HCT116 (cell line): ENCODE measurements at regions not wholly inside any gene's neighbourhood (a gene's known extent, or its start where the extent isn't known, plus 50 kb on each side); places are given as distances from the start of the nearest gene placed in this dataset.

ENCODE experiments used
- ATAC-seq: fragments of 200-7000 bp; cut with Tn5 transposase; 2 replicates; pipeline ENCODE4 v1.9.1; 2020; ENCODE audit warnings: mild to moderate bottlenecking, moderate library complexity
- BruUV-seq: library from RNA; stranded (reverse); fragments of 400-500 nt; replicated peaks from 2 replicates; lab custom pipeline; 2021; lab: Mats Ljungman, UMichigan
- CTCF ChIA-PET: fragments of 300-600 bp; sonication (Branson Sonifier 250); formaldehyde crosslinking; loops from one replicate; lab custom pipeline; 2021; ENCODE audit warnings: antibody characterized with exemption; lab: Charles Lee
- POLR2A ChIA-PET: fragments of 300-600, 350-600 bp; sonication (Branson Sonifier 250); formaldehyde crosslinking; loops from one replicate; lab custom pipeline; 2021; ENCODE audit warnings: antibody characterized with exemption; lab: Charles Lee
- RAD21 ChIA-PET, 2 experiments: fragments of 300-600 bp; sonication (Branson Sonifier 250); formaldehyde crosslinking; loops; one replicate each; lab custom pipeline; 2023; ENCODE audit warnings: low total read pairs in 2 of 2; ENCODE audit not compliant: uncharacterized antibody in 2 of 2, unreplicated experiment in 2 of 2, low non-redundant PET in 1 of 2; lab: Charles Lee
- DNase-seq: peaks from one replicate; pipeline ENCODE4 v3.0.0-alpha.2; 2010; ENCODE audit warnings: low read depth, low spot score
- H2AFZ ChIP-seq: fragments of 200-600 bp; shearing (Covaris generic), sonication (generic); 2 replicates; pipeline ENCODE4 v1.6.1; 2017; ENCODE audit warnings: low read depth, mixed run types, mixed read lengths, antibody characterized with exemption, low read length; ENCODE audit not compliant: poor library complexity, severe bottlenecking
- H3K27ac ChIP-seq: 2 replicates; pipeline ENCODE4 v1.5.1; 2012; ENCODE audit warnings: low read depth, low read length
- H3K27me3 ChIP-seq: fragments of 200-600 bp; sonication (generic); 2 replicates; pipeline ENCODE4 v1.6.1; 2016; ENCODE audit warnings: mixed run types, low read length, mixed read lengths; ENCODE audit not compliant: insufficient read depth
- H3K36me3 ChIP-seq, 2 experiments: fragments of 200-500 bp in 1 of 2; fragments of 200-600 bp in 1 of 2; sonication (Bioruptor generic) in 1 of 2; sonication (generic) in 1 of 2; 2 replicates each; pipeline versions ENCODE4 v1.5.1 to v1.6.1; 2014 to 2016; ENCODE audit warnings: low read length in 2 of 2, inconsistent platforms in 1 of 2, mixed read lengths in 1 of 2, mixed run types in 1 of 2; ENCODE audit not compliant: insufficient read depth in 2 of 2, control insufficient read depth in 1 of 2
- H3K4me1 ChIP-seq, 2 experiments: fragments of 200-600 bp in 1 of 2; sonication (generic) in 1 of 2; 2 replicates each; pipeline versions ENCODE4 v1.5.1 to v1.6.1; 2012 to 2017; ENCODE audit warnings: low read length in 2 of 2, inconsistent platforms in 1 of 2, mild to moderate bottlenecking in 1 of 2, mixed read lengths in 1 of 2, mixed run types in 1 of 2, moderate library complexity in 1 of 2; ENCODE audit not compliant: insufficient read depth in 2 of 2, control insufficient read depth in 1 of 2
- H3K4me2 ChIP-seq: fragments of 200-600 bp; sonication (generic); 2 replicates; pipeline ENCODE4 v1.6.1; 2017; ENCODE audit warnings: mixed run types, low read length, mixed read lengths
- H3K4me3 ChIP-seq, 2 experiments: fragments of 200-600 bp in 1 of 2; sonication (generic) in 1 of 2; replicated peaks in 1 of 2; 2 replicates each; pipeline ENCODE4 v1.5.1; 2011 to 2016; ENCODE audit warnings: low read length in 2 of 2, control low read depth in 1 of 2, low read depth in 1 of 2, mild to moderate bottlenecking in 1 of 2, mixed read lengths in 1 of 2, mixed run types in 1 of 2
- H3K79me2 ChIP-seq: fragments of 200-600 bp; sonication (generic); 2 replicates; pipeline ENCODE4 v1.6.1; 2017; ENCODE audit warnings: mild to moderate bottlenecking, mixed run types, low read length, moderate library complexity, mixed read lengths; ENCODE audit not compliant: insufficient read depth
- H3K9ac ChIP-seq: fragments of 200-600 bp; sonication (generic); 2 replicates; pipeline ENCODE4 v1.6.1; 2016; ENCODE audit warnings: low read length, mixed read lengths
- H3K9me2 ChIP-seq: fragments of 200-600 bp; sonication (generic), shearing (Covaris generic); 2 replicates; pipeline ENCODE4 v1.6.1; 2017; ENCODE audit warnings: mixed run types, mild to moderate bottlenecking, moderate library complexity; ENCODE audit not compliant: insufficient read depth
- H3K9me3 ChIP-seq, 2 experiments: fragments of 200-500 bp in 1 of 2; fragments of 200-600 bp in 1 of 2; sonication (Bioruptor generic) in 1 of 2; sonication (generic) in 1 of 2; 2 replicates each; pipeline ENCODE4 v1.6.1; 2014 to 2017; ENCODE audit warnings: low read length in 2 of 2, mixed read lengths in 2 of 2, inconsistent platforms in 1 of 2, low read depth in 1 of 2, mild to moderate bottlenecking in 1 of 2, mixed run types in 1 of 2, moderate library complexity in 1 of 2; ENCODE audit not compliant: control insufficient read depth in 1 of 2, insufficient read depth in 1 of 2
- H4K20me1 ChIP-seq: fragments of 200-600 bp; sonication (generic), shearing (Covaris generic); 2 replicates; pipeline ENCODE4 v1.6.1; 2017; ENCODE audit warnings: mixed run types, mild to moderate bottlenecking, moderate library complexity; ENCODE audit not compliant: insufficient read depth
- CEBPB ChIP-seq: IDR thresholded peaks from 2 replicates; pipeline ENCODE4 v1.6.1; 2012; ENCODE audit warnings: low read depth
- EGR1 ChIP-seq: IDR thresholded peaks from 2 replicates; pipeline ENCODE4 v1.6.1; 2012; ENCODE audit warnings: low read depth
- ELF1 ChIP-seq: IDR thresholded peaks from 2 replicates; pipeline ENCODE4 v1.6.1; 2012; ENCODE audit warnings: low read depth, borderline replicate concordance
- EZH2 ChIP-seq: fragments of 200-600 bp; sonication (generic); IDR thresholded peaks from 2 replicates; pipeline ENCODE4 v1.6.1; 2017; ENCODE audit warnings: antibody characterized with exemption, mixed run types
- EZH2phosphoT487 ChIP-seq: fragments of 200-600 bp; IDR thresholded peaks from 2 replicates; pipeline ENCODE4 v1.6.1; 2018; ENCODE audit warnings: antibody characterized with exemption, borderline replicate concordance
- FOSL1 ChIP-seq: IDR thresholded peaks from 2 replicates; pipeline ENCODE4 v1.6.1; 2012; ENCODE audit warnings: low read depth
- JUND ChIP-seq: IDR thresholded peaks from 2 replicates; pipeline ENCODE4 v1.6.1; 2012
- POLR2AphosphoS5 ChIP-seq: IDR thresholded peaks from 2 replicates; pipeline ENCODE4 v1.6.1; 2011; ENCODE audit warnings: mild to moderate bottlenecking, low read depth, low read length, moderate library complexity
- RAD21 ChIP-seq: IDR thresholded peaks from 2 replicates; pipeline ENCODE4 v1.6.1; 2012; ENCODE audit warnings: low read depth, mild to moderate bottlenecking
- SIN3A ChIP-seq: IDR thresholded peaks from 2 replicates; pipeline ENCODE4 v1.6.1; 2012; ENCODE audit warnings: low read depth
- SP1 ChIP-seq: IDR thresholded peaks from 2 replicates; pipeline ENCODE4 v1.6.1; 2012; ENCODE audit warnings: low read depth
- SRF ChIP-seq: IDR thresholded peaks from 2 replicates; pipeline ENCODE4 v1.6.1; 2012; ENCODE audit warnings: low read depth
- TCF7L2 ChIP-seq: IDR thresholded peaks from 2 replicates; pipeline ENCODE4 v1.7.0; 2011; ENCODE audit warnings: borderline replicate concordance, inconsistent platforms; ENCODE audit not compliant: insufficient read depth, insufficient read length; ENCODE audit errors: extremely low read depth
- ZFX ChIP-seq: fragments of 450-650 bp; IDR thresholded peaks from 2 replicates; pipeline ENCODE4 v1.6.1; 2017
- ZNF274 ChIP-seq: fragments of 200-500 bp; sonication (Bioruptor generic); IDR thresholded peaks from 2 replicates; pipeline ENCODE4 v1.6.1; 2014; ENCODE audit warnings: mild to moderate bottlenecking, low read depth, low read length, inconsistent platforms
- intact Hi-C: fragments of 100-400 bp; cut with micrococcal nuclease; formaldehyde crosslinking; loops from 2 replicates; pipeline ENCODE4 v1.10.0; 2022
- TF ChIP-seq, protein P1 (sequence below): IDR thresholded peaks from 2 replicates; pipeline ENCODE4 v1.6.1; 2012
- TF ChIP-seq, protein P2 (sequence below): IDR thresholded peaks from 2 replicates; pipeline ENCODE4 v1.6.1; 2012; ENCODE audit warnings: low read depth
- TF ChIP-seq, protein P3 (sequence below): IDR thresholded peaks from 2 replicates; pipeline ENCODE4 v1.6.1; 2012
- TF ChIP-seq, protein P4 (sequence below), 3 experiments: fragments of 200-600 bp in 1 of 3; sonication (generic) in 1 of 3; IDR thresholded peaks in 2 of 3; conservative IDR thresholded peaks in 1 of 3; 2 replicates each; pipeline ENCODE4 v1.5.1; 2012 to 2017; ENCODE audit warnings: low read depth in 2 of 3, low read length in 2 of 3, antibody characterized with exemption in 1 of 3, borderline replicate concordance in 1 of 3, control low read depth in 1 of 3, mild to moderate bottlenecking in 1 of 3, mixed read lengths in 1 of 3, mixed run types in 1 of 3, moderate library complexity in 1 of 3; ENCODE audit not compliant: insufficient read depth in 1 of 3

DNA sequence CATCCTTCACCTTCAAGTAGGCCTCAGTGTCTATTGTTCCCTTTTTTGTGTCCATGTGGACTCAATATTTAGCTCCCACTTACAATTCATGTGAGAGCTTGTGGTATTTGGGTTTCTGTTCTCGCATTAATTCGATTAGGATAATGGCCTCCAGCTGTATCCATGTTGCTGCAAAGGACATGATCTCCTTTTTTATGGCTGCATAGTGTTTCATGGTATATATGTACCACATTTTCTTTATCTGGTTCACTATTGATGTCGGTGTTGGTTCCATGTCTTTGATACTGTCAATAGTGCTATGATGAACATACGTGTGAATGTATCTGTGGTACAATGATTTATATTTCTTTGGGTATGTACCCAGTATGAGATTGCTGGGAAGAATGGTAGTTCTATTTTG, 113.7 kb downstream of the FGF18 start:
- Histone ChIP-seq H3K4me2 (no peak overlapping the region), H3K79me2 (no peaks in the 10 kb centered on the region), H3K27me3 (no peaks in the 10 kb centered on the region), H2AFZ (no peak overlapping the region), H3K9ac (no peak overlapping the region), H3K9me2 (no peaks in the 10 kb centered on the region), H3K36me3 (no peaks in the 10 kb centered on the region), H3K27ac (no peak overlapping the region), H3K4me3 (no peak overlapping the region), H4K20me1 (no peaks in the 10 kb centered on the region), H3K9me3 (no peaks in the 10 kb centered on the region), H3K4me1 (peaks cover 5 to 35% of the 10 kb centered on the region in 2 experiments; a peak in 3 of 4 replicates)
- ChIA-PET CTCF (no interaction called here), POLR2A (no interaction called here), RAD21 (no interaction called here)
- DNase-seq (no peak), ATAC-seq (no peak)
- intact Hi-C loops, result no loop called here
- no TSS peak for BruUV-seq
- TF ChIP-seq, protein P1, sequence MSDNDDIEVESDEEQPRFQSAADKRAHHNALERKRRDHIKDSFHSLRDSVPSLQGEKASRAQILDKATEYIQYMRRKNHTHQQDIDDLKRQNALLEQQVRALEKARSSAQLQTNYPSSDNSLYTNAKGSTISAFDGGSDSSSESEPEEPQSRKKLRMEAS, result no peak
- TF ChIP-seq FOSL1 (no peak), SRF (no peak), SP1 (no peak), RAD21 (no peak), EGR1 (no peak), EZH2 (no peak), CEBPB (no peak), ELF1 (no peak), SIN3A (no peak), TCF7L2 (no peak), ZFX (no peak), EZH2phosphoT487 (no peak), JUND (no peak), POLR2AphosphoS5 (no peak), ZNF274 (no peak)
- TF ChIP-seq, protein P2, sequence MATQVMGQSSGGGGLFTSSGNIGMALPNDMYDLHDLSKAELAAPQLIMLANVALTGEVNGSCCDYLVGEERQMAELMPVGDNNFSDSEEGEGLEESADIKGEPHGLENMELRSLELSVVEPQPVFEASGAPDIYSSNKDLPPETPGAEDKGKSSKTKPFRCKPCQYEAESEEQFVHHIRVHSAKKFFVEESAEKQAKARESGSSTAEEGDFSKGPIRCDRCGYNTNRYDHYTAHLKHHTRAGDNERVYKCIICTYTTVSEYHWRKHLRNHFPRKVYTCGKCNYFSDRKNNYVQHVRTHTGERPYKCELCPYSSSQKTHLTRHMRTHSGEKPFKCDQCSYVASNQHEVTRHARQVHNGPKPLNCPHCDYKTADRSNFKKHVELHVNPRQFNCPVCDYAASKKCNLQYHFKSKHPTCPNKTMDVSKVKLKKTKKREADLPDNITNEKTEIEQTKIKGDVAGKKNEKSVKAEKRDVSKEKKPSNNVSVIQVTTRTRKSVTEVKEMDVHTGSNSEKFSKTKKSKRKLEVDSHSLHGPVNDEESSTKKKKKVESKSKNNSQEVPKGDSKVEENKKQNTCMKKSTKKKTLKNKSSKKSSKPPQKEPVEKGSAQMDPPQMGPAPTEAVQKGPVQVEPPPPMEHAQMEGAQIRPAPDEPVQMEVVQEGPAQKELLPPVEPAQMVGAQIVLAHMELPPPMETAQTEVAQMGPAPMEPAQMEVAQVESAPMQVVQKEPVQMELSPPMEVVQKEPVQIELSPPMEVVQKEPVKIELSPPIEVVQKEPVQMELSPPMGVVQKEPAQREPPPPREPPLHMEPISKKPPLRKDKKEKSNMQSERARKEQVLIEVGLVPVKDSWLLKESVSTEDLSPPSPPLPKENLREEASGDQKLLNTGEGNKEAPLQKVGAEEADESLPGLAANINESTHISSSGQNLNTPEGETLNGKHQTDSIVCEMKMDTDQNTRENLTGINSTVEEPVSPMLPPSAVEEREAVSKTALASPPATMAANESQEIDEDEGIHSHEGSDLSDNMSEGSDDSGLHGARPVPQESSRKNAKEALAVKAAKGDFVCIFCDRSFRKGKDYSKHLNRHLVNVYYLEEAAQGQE, result no peak
- TF ChIP-seq, protein P3, sequence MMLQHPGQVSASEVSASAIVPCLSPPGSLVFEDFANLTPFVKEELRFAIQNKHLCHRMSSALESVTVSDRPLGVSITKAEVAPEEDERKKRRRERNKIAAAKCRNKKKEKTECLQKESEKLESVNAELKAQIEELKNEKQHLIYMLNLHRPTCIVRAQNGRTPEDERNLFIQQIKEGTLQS, result no peak
- TF ChIP-seq, protein P4, sequence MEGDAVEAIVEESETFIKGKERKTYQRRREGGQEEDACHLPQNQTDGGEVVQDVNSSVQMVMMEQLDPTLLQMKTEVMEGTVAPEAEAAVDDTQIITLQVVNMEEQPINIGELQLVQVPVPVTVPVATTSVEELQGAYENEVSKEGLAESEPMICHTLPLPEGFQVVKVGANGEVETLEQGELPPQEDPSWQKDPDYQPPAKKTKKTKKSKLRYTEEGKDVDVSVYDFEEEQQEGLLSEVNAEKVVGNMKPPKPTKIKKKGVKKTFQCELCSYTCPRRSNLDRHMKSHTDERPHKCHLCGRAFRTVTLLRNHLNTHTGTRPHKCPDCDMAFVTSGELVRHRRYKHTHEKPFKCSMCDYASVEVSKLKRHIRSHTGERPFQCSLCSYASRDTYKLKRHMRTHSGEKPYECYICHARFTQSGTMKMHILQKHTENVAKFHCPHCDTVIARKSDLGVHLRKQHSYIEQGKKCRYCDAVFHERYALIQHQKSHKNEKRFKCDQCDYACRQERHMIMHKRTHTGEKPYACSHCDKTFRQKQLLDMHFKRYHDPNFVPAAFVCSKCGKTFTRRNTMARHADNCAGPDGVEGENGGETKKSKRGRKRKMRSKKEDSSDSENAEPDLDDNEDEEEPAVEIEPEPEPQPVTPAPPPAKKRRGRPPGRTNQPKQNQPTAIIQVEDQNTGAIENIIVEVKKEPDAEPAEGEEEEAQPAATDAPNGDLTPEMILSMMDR (IDR thresholded peaks at IDR 0.05 in 2 of 3, conservative IDR thresholded peaks at IDR 0.05 in 1 of 3; ENCODE audit: borderline replicate concordance in 1 of 3, insufficient read depth in 1 of 3, low read depth in 2 of 3, low read length in 2 of 3), result no peak
